ENCODE measurements at regions not wholly inside any gene's neighbourhood (a gene's known extent, or its start where the extent isn't known, plus 50 kb on each side); places are given as distances from the start of the nearest gene placed in this dataset.
"Not testable (repeated sequence)": the region's sequence is repeated elsewhere in the genome, so short reads cannot be mapped to it uniquely, and the experiment has no call there.

- DNase-seq, result not testable (repeated sequence)
Observed at GRCh38 chr1:120941066-120941465, 51.5 kb downstream of the PPIAL4A start.

GRCh38 chr1:120941836-120942217 is 52.3 kb downstream of the PPIAL4A start:
- not testable (repeated sequence) for DNase-seq

DNA sequence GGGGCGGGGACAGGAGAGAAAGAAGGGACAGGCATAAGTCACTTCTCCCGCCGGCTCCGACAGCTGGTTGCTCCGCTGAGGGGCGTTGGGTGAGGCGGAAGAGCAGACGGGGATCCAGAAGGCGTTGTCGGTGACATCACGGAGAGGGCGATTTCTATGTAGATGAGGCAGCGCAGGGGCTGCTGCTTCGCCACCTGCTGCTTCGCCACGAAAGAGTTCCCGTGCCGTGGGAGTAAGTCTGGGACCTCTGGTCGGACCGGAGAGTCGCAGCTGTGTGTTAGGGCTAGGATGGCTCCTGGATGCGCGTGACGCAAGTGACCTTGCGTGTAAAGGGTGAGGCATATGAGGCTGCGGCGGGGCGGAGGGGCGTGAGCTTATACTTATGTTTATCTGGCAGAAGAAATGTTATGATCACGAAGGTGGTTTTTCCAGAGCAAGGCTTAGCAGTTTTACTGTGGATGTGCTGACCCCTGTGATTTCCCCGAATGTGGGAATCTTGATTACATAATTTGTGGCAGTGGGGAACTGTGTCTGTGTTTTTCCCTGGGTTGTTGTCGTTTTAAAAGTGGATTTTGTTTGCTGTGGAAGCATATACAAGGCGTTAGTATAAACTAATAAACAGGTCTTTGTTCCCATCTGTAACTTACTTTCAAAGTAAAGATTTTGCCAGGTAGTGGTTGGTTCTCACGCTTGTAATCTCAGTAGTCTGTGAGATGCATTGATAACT is 52.8 kb downstream of the PPIAL4A start:
- peak; percentile 69 for DNase-seq

DNA sequence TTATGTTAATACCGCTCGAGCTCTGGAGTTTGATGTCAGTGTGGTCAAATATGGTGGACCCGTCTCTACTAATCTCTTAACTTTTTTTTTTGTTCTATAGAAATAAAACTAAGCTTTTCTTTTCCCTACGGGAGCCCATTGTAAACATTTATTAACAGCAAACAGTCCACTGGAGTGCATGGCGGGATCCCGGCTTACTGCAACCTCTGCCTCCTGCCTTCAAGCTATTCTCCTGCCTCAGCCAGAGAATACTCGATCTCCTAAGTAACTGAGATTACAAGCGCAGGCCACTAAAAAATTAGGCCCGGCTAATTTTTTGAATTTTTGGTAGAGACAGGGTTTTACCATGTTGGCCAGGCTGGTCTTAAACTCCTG is 53.4 kb downstream of the PPIAL4A start:
- not testable (repeated sequence) for DNase-seq

GRCh38 chr1:120944691-120945090 is 55.1 kb downstream of the PPIAL4A start:
- not testable (repeated sequence) for DNase-seq

- not testable (repeated sequence) for DNase-seq
Observed at GRCh38 chr1:120945122-120945521, 55.6 kb downstream of the PPIAL4A start.

DNA sequence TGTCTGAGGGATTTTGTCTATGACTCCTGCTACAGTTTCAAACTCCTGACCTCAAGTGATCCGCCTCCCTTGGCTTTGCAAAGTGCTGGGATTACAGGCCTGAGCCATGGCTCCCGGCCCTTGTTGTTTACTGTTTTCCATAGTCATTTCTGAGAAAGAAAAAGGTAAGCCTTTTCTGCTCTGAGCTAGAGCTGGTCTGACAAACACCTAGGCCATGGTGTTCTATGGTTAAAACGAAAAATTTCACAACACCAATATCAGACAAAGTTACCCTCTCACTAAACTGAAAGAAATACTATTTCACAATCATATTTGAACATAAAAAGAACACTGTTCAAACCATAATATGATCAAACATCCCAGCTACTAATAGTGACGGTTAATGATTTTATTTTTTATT is 57.5 kb downstream of the PPIAL4A start:
- DNase-seq, result not testable (repeated sequence)

DNA sequence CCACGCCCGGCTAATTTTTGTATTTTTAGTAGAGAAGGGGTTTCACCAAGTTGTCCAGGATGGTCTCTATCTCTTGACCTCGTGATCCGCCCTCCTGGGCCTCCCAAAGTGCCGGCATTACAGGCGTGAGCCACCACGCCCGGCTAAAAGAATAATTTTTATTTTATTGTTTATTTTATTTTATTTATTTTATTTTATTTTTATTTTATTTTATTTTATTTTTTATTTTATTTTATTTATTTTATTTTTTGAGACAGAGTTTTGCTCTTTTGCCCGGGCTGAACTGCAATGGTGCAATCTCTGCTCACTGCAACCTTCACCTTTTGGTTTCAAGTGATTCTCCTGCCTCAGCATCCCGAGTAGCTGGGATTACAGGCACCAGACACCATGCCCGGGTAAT is 60.2 kb downstream of the PPIAL4A start:
- not testable (repeated sequence) for DNase-seq

- not testable (repeated sequence) for DNase-seq
Observed at GRCh38 chr1:120950633-120951032, 61.1 kb downstream of the PPIAL4A start.

GRCh38 chr1:120951100-120951499 is 61.5 kb downstream of the PPIAL4A start:
- DNase-seq, result not testable (repeated sequence)

DNA sequence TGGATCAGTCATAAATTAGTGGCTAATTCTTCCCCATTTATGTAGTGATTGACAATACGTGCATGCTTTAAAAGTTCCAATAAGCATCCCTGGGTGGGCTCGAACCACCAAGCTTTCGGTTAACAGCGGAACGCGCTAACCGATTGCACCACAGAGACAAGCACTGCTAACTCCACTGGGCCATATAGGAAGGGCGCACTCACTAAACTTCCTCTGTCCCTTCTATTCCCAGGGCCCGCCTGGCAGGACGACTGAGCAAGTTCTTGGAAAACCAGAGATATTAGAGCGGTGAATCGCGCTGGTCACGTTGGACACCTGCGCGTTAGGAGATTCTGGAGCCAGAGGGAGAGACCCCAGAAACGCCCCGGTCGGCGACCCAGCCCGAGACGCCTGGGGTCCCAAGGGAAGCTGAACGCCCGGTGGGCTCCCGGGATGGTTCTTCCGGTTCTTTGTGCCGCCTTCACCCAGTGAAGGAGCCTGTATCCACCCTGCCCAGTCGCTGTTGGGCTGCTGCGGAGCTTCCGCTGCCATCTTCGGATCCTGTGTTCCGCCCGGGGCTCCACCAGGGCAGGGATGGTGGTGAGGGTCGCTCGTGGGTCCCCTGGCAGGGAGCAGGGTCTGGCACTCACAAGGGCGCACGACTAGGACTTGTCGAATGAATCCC is 62.8 kb downstream of the PPIAL4A start:
- not testable (repeated sequence) for DNase-seq

- DNase-seq, result not testable (repeated sequence)
Observed at GRCh38 chr1:120952871-120953265, 63.3 kb downstream of the PPIAL4A start.

DNA sequence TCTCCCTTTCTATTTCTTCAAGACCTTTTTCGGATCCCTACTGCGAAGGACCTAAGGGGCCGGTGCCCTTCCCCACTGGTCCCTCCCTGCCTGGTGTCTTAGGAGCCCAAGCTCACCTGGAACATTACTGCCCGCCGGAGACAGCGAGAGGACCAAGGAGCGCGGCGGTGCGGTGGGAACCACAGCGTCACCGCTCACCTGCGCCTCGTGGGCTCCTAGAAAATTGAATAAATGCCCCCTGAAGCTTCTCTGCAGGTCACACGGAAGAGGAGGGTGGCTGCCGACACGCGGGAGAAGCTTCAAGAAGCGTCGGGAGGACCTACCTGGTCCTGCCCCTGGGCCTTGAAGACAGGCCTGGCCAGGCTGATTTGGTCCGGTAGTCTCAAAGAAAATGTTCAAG is 65.2 kb downstream of the PPIAL4A start:
- no peak for DNase-seq

- not testable (repeated sequence) for DNase-seq
Observed at GRCh38 chr1:120955961-120956360, 66.4 kb downstream of the PPIAL4A start.

DNA sequence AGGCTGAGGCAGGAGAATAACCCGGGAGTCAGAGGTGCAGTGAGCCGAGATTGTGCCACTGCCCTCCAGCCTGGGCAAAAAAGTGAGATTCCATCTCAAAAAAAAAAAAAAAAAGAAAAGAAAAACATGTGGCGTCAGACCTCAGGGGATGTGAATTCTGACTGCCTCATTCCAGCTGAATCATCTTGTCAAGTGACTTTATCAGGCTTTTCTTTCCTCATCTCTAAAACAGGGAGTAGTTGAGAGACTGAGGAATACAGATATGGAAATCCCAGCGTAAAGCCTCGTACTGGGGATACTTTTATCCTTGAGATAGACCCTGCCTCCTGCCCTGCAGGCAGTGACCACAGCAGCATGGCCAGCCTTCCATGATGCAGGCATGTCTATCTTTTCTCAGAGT is 76.4 kb downstream of the PPIAL4A start:
- not testable (repeated sequence) for DNase-seq

GRCh38 chr1:120972863-120973262 is 83.3 kb downstream of the PPIAL4A start:
- DNase-seq, result not testable (repeated sequence)

- not testable (repeated sequence) for DNase-seq
Observed at GRCh38 chr1:120973836-120974235, 84.3 kb downstream of the PPIAL4A start.

- not testable (repeated sequence) for DNase-seq
Observed at GRCh38 chr1:120977279-120977678, 87.7 kb downstream of the PPIAL4A start.

DNA sequence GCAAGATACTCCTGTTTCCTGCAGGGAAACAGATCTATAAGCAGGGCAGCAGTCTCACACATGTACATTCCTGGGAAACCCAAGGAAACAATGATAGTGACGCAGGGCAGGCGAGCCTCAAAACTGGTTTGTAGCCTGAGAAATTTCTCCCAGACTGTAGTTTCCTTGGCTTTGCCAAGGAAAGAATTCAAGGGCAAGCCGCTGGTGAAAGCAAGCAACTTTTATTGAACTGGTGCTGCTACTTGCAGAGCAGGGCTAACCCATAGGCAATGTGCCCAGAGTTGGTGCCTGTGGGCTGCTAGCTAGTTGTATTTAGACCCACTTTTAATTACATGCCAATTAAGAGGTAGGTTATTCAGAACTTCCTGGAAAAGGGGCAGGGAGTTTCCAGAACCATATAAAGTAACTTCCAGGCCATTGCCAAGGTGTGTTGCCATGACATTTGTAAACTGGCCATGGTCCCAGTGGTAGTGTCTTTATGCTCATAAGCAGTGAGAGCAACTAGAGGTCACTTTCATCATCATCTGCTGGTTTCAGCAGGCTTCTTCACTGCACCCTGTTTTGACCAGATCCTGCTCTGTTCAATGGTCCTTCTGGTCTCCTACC is 92.0 kb downstream of the PPIAL4A start:
- DNase-seq, result not testable (repeated sequence)

- not testable (repeated sequence) for DNase-seq
Observed at GRCh38 chr1:120994614-120995013, 105.0 kb downstream of the PPIAL4A start.

DNA sequence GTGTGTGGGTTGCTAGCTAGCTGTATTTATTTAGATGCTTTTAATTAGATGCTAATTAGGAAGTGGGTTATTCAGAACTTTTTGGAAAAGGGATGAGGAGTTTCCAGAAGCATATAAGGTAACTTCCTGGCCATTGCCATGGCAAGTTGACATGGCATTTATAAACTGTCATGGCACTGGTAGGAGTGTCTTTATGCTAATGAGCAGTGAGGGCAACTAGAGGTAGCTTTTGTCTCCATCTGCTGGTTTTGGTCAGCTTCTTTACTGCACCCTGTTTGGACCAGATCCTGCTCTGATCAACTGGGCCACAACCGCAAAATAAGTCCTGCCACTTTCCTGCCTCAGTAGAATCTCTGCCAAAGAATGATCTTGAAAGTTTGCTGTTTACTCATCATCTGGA is 105.5 kb downstream of the PPIAL4A start:
- DNase-seq, result not testable (repeated sequence)

DNA sequence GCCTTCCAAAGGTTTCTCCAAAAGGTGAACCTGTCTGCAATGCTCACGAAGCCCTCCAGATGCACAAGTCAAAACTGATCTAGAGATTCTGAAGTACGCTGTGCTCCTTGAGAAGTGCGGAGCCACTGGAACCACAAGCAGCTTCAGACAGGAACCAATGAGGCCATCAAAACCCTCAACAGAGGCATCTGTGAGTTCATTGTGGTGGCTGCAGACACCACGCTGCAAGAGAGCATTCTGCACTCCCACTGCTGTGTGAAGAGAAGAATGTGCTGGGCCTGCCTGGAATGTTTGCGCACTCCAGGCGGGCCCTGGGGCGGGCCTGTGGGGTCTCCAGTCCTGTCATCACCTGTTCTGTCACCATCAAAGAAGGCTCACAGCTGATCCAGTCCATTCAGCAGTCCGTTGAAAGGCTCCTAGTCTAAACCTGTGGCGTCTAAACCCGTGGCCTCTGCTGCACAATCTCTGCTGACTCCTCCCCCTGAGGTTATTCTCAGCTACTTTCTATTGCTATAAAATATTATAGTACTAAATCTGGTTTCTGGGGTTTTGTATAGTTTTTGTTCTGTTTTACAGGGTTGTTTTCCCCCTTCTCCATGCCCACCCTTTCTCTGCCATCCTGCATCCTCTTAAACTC is 111.6 kb downstream of the PPIAL4A start:
- not testable (repeated sequence) for DNase-seq

DNA sequence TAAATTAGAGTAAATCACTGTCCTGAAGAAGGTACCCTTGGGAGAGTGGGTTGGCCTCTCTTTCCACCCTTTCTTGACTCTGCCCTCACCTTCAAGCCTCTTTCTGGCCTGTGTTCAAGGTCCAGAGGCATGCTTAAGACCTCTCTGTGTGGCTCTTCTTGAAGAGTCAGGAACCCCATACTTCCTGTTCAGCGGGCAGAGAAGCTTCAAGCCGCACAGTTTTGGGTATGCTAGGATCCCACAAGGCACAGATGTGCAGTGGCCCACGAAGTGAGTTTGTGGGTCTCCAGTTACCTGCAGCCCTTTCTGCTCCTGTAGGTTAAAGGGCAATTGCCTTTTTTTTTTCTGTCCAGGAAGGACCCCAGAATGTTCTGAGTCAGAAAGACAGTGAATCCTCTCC is 113.7 kb downstream of the PPIAL4A start:
- not testable (repeated sequence) for DNase-seq

Measured in right forelimb (tissue), 1 donor.